ENCODE measurements at regions not wholly inside any gene's neighbourhood (a gene's known extent, or its start where the extent isn't known, plus 50 kb on each side); places are given as distances from the start of the nearest gene placed in this dataset.

DNA sequence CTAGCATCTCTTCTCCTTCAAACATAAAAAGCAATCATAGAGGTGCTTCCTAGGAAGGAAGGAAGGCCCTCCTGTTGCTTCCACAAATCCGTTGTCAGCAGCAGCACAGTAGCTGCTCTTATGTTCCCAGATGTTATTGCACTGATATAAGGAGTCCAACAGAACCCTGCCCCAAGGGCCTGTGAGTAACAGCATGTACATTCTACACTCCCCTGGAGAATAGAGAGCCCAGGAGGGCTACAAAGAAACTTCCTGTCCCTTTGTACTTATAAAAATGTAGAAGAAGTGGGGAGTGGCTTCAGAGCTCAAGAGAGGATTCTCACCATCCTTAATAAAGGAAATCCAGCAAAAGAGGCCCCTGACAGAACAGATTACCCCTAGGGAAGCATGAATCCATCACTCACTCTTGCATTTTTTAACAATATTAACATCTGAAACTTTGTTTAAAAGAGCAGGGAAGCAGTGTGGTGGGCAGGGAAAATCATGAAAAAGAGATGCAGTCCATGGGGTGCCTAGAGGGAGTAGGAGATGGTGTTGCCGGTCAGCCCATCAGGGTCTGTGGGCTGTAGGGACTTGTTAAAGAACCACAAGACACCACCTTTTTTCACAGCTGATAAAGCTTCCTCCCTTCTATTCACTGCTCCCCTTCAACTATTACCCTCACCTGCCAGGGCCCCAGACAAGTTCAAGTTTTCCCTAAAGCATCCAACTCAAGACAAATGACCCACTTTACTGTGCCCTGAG, 104.5 kb upstream of the ADGRF1 start:
- no peak overlapping the region for H3K27ac Mint-ChIP-seq
- DNase-seq (ENCODE audit: low spot score) = no peak
- H3K4me1 Mint-ChIP-seq (ENCODE audit: low read depth) = no peaks in the 10 kb centered on the region
- H3K4me3 Mint-ChIP-seq (ENCODE audit: low read depth) = no peak overlapping the region
- H3K27me3 Mint-ChIP-seq (ENCODE audit: low read depth) = peaks cover 5% of the 10 kb centered on the region
- no peaks in the 10 kb centered on the region for H3K9me3 Mint-ChIP-seq
- H3K36me3 Mint-ChIP-seq (ENCODE audit: low read depth) = no peaks in the 10 kb centered on the region
- intact Hi-C loops (cut with micrococcal nuclease) = no loop called here

DNA sequence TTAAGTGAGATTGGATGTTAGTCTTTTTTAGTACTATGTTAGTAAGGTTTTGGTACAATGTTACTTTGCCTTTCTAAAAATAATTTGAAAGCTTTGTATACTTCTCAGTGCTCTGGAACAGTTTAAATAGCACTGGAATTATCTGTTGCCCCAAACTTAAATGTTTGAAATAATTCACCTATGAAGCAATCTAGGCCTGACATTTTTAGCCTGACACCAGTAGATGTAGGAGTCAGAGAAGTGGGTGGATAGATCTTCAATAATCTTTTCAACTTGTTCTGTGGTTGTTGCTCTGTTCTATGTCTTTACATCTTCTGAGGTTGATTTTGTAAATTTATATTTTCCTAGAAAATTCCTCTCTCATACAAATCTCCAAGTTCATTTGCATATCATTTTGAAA, 103.1 kb upstream of the ADGRF1 start:
- Mint-ChIP-seq H3K4me3 (ENCODE audit: low read depth) (no peak overlapping the region), H3K36me3 (ENCODE audit: low read depth) (no peaks in the 10 kb centered on the region), H3K27ac (no peak overlapping the region), H3K4me1 (ENCODE audit: low read depth) (no peaks in the 10 kb centered on the region), H3K27me3 (ENCODE audit: low read depth) (peaks cover 5% of the 10 kb centered on the region), H3K9me3 (no peaks in the 10 kb centered on the region)
- intact Hi-C loops (cut with micrococcal nuclease) = no loop called here
- DNase-seq (ENCODE audit: low spot score) = no peak

DNA sequence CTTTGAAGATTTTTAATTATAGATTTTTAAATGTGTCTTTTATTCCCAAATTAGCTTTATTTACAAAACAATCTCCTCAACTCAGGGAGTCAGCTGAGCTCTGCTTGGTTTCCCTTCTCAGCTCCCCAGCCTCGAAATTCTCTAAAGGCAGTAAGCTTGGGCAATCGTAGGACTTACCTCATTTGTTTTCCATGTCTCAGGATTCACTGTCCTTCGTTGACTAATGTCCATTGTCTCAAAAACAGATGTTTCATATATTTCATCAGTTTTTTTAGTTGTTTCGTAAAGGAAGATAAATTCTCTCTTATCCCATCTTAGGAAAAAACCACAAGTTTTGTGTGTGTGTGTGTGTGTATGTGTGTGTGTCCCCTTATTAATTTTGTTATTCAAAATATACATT, 102.2 kb upstream of the ADGRF1 start:
- peaks cover 3% of the 10 kb centered on the region for H3K27me3 Mint-ChIP-seq (ENCODE audit: low read depth)
- no peaks in the 10 kb centered on the region for H3K9me3 Mint-ChIP-seq

DNA sequence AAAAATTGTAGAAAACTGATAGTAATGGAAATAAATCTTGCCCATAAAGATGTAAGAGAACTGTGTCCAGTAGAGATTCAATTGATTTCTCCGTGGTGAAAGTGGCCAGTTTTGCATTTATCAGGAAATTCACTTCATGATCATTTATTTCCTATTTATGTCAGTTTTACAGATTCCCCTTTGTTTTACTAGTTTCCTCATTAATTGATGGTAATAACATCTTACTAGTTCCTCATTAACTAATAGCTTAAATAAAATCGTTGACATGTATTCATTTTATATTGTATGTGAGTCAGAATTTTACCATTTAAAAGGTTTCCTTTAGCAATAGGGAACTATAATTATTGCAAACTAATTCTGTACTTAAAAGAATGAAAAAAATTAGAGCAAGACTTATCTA, 99.8 kb upstream of the ADGRF1 start:
- H3K9me3 Mint-ChIP-seq = peaks cover 3% of the 10 kb centered on the region
- peaks cover 2% of the 10 kb centered on the region for H3K27me3 Mint-ChIP-seq (ENCODE audit: low read depth)
- H3K4me3 Mint-ChIP-seq (ENCODE audit: low read depth) = no peak overlapping the region
- H3K4me1 Mint-ChIP-seq (ENCODE audit: low read depth) = peaks cover 4% of the 10 kb centered on the region
- intact Hi-C loops (cut with micrococcal nuclease) = no loop called here
- no peak for DNase-seq (ENCODE audit: low spot score)
- H3K36me3 Mint-ChIP-seq (ENCODE audit: low read depth) = no peaks in the 10 kb centered on the region
- no peak overlapping the region for H3K27ac Mint-ChIP-seq

More for the DNA sequence above, 102.2 kb upstream of the ADGRF1 start:
- intact Hi-C loops (cut with micrococcal nuclease) = no loop called here
- Mint-ChIP-seq H3K4me3 (ENCODE audit: low read depth) (no peak overlapping the region), H3K4me1 (ENCODE audit: low read depth) (no peaks in the 10 kb centered on the region), H3K36me3 (ENCODE audit: low read depth) (no peaks in the 10 kb centered on the region), H3K27ac (no peak overlapping the region)
- DNase-seq (ENCODE audit: low spot score) = no peak

DNA sequence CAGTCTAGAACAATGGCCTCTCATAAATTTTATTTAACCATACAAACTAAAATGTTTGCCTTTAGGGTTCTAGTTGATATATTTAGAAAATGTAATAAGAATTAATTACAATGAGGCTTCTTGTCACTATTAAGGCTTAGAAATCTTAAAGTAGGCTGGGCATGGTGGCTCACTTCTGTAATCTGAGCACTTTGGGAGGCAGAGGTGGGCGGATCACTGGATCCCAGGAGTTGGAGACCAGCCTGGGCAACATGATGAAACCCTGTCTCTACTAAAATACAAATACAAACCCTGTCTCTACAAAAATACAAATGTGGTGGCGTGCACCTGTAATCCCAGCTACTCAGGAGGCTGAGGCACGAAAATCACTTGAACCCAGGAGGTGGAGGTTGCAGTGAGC, 99.0 kb upstream of the ADGRF1 start:
- no peaks in the 10 kb centered on the region for H3K36me3 Mint-ChIP-seq (ENCODE audit: low read depth)
- H3K4me3 Mint-ChIP-seq (ENCODE audit: low read depth) = no peak overlapping the region
- DNase-seq (ENCODE audit: low spot score) = no peak
- H3K27me3 Mint-ChIP-seq (ENCODE audit: low read depth) = peaks cover 5% of the 10 kb centered on the region
- H3K27ac Mint-ChIP-seq = no peak overlapping the region
- intact Hi-C loops (cut with micrococcal nuclease) = no loop called here
- peaks cover 4% of the 10 kb centered on the region for H3K4me1 Mint-ChIP-seq (ENCODE audit: low read depth)
- H3K9me3 Mint-ChIP-seq = peaks cover 3% of the 10 kb centered on the region

DNA sequence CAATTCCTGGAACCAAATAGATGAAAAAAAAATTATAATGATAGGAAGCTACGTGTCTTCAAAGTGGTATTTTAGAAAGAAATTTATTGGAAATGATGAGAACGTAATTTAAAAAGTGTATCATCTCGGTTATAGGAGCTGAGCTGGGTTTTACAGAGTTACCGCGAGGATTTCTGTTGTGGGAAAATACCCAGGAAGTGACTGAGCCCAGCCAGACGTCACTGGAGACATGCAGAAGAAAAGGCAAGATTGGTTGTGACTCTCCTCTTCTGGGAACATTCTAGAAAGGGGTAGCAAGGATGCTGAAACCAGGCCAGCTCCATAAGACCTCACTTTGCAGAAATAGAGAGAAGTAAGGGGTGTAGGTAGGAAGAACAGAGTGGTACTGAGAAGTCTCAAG, 95.9 kb upstream of the ADGRF1 start:
- H3K4me3 Mint-ChIP-seq (ENCODE audit: low read depth) = no peak overlapping the region
- intact Hi-C loops (cut with micrococcal nuclease) = no loop called here
- peaks cover 9% of the 10 kb centered on the region for H3K4me1 Mint-ChIP-seq (ENCODE audit: low read depth)
- no peak for DNase-seq (ENCODE audit: low spot score)
- H3K36me3 Mint-ChIP-seq (ENCODE audit: low read depth) = no peaks in the 10 kb centered on the region
- H3K27ac Mint-ChIP-seq = no peak overlapping the region
- peaks cover 5% of the 10 kb centered on the region for H3K27me3 Mint-ChIP-seq (ENCODE audit: low read depth)
- peaks cover 3% of the 10 kb centered on the region for H3K9me3 Mint-ChIP-seq

DNA sequence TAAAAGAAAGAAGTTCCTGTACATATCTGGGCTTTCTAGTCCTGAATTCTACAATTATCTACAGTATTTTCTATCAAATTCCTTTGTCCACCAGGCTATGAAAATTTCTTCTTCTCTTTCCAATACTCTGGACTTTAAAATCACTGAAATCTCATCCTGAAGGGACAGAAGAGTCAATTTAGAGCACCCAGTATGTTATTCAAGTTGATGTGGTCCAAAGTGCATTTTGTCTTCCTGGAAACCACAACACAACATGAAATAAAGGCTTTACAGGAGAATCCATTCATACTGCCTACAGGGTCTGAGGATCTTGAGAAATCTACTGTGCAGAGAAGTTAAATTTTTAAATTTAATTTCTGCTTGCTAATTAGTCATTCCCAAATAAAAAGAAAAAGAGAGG, 94.9 kb upstream of the ADGRF1 start:
- Mint-ChIP-seq H3K27ac (no peak overlapping the region), H3K36me3 (ENCODE audit: low read depth) (no peaks in the 10 kb centered on the region), H3K27me3 (ENCODE audit: low read depth) (peaks cover 5% of the 10 kb centered on the region), H3K9me3 (peaks cover 3% of the 10 kb centered on the region), H3K4me3 (ENCODE audit: low read depth) (no peak overlapping the region), H3K4me1 (ENCODE audit: low read depth) (peaks cover 9% of the 10 kb centered on the region)
- DNase-seq (ENCODE audit: low spot score) = no peak
- intact Hi-C loops (cut with micrococcal nuclease) = no loop called here

DNA sequence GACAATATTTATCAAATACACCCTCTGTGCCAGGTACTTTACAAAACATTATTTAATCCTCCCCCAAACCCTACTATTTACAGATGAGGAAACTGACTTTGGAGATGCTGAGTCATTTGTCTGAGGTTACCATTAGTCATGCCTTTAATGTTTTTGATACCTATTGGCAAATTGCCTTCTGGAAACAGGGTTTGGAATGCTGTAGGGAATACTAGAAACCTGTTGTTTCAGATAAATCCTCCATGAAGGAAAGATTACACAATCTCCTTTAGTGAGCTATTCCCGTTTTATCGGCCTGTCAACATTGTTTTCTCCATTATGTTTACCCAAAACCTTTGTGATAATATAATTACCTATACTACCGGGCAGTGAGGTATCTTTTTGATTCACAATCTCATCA, 93.6 kb upstream of the ADGRF1 start:
- Mint-ChIP-seq H3K9me3 (peaks cover 3% of the 10 kb centered on the region), H3K36me3 (ENCODE audit: low read depth) (no peaks in the 10 kb centered on the region), H3K4me3 (ENCODE audit: low read depth) (no peak overlapping the region), H3K27ac (no peak overlapping the region), H3K27me3 (ENCODE audit: low read depth) (peaks cover 5% of the 10 kb centered on the region), H3K4me1 (ENCODE audit: low read depth) (peaks cover 9% of the 10 kb centered on the region)
- DNase-seq (ENCODE audit: low spot score) = no peak
- intact Hi-C loops (cut with micrococcal nuclease) = no loop called here

DNA sequence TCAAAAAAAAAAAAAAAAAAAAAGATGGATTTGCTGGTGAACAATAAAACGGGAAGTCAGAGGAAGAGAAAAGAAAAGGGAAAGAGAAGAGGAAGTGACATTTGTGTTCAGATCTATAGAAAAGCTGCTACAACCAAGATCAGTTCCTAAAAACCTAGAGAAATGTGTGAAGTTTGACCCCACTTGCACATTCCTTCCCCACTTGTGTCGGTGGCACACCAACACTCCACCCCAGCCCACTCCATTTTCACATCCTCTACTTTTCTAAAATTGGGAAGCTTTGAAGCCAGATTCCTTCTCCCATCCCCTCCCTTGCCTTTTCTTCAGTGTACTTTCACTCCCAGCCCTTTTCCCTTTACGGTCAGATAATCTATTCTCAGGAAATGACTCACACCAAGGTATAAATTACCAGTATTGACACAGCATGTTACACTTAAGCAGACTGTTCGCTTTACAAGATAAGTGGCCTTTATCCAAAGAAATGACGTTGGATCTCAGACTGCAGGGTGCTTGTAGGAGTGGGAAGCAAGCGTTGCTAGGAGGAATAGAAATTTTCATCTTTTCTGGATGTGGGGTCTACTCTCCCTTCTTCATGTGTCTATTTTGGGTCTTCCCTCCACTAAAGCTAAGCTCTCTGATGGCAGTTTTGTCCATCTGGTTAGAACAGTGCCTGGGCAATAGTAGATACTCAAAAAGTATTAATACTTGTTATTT, 92.5 kb upstream of the ADGRF1 start:
- no peak for DNase-seq (ENCODE audit: low spot score)
- no peaks in the 10 kb centered on the region for H3K36me3 Mint-ChIP-seq (ENCODE audit: low read depth)
- peaks cover 3% of the 10 kb centered on the region for H3K9me3 Mint-ChIP-seq
- H3K27ac Mint-ChIP-seq = no peak overlapping the region
- H3K4me3 Mint-ChIP-seq (ENCODE audit: low read depth) = no peak overlapping the region
- H3K27me3 Mint-ChIP-seq (ENCODE audit: low read depth) = peaks cover 5% of the 10 kb centered on the region
- intact Hi-C loops (cut with micrococcal nuclease) = no loop called here
- H3K4me1 Mint-ChIP-seq (ENCODE audit: low read depth) = peaks cover 9% of the 10 kb centered on the region

DNA sequence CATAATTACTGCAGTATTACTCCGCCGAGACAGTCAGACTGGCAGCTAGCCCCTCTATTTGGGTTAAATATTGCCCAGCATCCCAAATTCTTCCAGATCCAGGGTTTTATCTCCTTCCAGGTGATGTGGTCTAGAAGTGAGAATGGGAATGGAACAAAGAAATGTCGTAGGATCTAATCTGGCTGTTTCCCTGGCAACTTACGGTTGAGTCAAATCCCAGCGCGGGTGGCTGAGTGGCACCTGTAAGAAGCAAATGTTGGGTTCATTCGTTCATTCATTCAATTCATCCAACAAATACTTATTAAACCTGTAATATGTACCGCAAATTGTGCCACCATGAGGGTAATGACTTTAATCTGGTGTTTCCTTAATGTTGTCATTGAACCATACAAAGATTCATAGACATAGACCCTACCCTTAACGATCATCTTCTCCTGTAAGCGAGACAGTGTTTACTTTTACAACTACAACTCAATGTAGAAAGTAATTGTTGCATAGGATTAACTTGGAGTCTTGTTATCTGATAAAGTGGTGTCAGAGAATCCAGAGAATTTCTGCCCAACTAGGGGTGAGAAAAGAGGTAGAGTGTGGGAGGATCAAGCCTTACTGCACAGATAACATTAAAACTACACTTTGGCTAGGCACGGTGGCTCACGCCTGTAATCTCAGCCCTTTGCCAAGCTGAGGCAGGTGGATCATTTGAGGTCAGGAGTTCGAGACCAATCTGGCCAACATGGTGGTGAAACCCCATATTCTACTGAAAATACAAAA, 91.3 kb upstream of the ADGRF1 start:
- Mint-ChIP-seq H3K4me3 (ENCODE audit: low read depth) (no peak overlapping the region), H3K27me3 (ENCODE audit: low read depth) (peaks cover 5% of the 10 kb centered on the region), H3K9me3 (peaks cover 3% of the 10 kb centered on the region), H3K4me1 (ENCODE audit: low read depth) (peaks cover 9% of the 10 kb centered on the region), H3K36me3 (ENCODE audit: low read depth) (no peaks in the 10 kb centered on the region), H3K27ac (no peak overlapping the region)
- DNase-seq (ENCODE audit: low spot score) = no peak
- intact Hi-C loops (cut with micrococcal nuclease) = no loop called here

DNA sequence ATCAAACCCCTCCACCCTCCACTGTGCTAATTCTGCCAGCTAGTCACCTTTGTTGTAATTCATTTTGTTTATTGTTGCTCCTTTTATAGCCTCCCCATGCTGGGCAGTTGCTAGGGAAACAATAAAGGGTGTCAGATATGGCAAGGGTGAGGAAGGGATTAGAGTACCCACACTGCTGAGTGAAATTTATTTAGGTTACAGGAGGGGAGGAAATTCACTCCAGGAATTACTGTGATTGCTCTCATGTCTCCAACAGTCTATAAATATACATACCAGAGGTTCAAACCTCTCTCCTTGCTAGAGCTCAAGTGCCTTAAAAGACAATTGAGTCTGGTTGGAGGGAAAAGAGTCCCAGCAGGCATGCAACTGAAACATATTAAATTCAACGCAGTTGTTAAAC, 90.6 kb upstream of the ADGRF1 start:
- DNase-seq (ENCODE audit: low spot score) = no peak
- Mint-ChIP-seq H3K27me3 (ENCODE audit: low read depth) (peaks cover 2% of the 10 kb centered on the region), H3K4me3 (ENCODE audit: low read depth) (no peak overlapping the region), H3K27ac (no peak overlapping the region), H3K9me3 (no peaks in the 10 kb centered on the region), H3K4me1 (ENCODE audit: low read depth) (peaks cover 5% of the 10 kb centered on the region), H3K36me3 (ENCODE audit: low read depth) (no peaks in the 10 kb centered on the region)
- intact Hi-C loops (cut with micrococcal nuclease) = no loop called here

DNA sequence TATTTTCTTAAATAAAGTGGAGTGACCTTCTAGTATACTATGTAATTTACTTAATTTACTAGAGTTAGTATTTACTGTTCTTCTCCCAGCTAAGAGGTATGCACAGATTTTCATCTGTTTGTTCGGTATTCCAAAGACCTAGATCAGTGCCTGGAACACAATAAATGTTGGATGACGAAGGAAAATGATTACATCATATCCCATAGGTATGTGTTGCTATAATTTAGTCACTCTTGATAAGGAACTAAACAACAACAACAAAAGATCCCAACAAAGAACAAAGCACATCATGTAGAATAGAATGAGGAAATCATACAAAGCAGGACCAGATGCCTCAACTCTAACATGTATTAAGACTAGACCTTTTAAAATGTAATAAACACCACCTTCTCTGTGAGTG, 89.6 kb upstream of the ADGRF1 start:
- Mint-ChIP-seq H3K27ac (no peak overlapping the region), H3K4me1 (ENCODE audit: low read depth) (peaks cover 5% of the 10 kb centered on the region), H3K4me3 (ENCODE audit: low read depth) (no peak overlapping the region), H3K27me3 (ENCODE audit: low read depth) (peaks cover 2% of the 10 kb centered on the region), H3K36me3 (ENCODE audit: low read depth) (no peaks in the 10 kb centered on the region), H3K9me3 (no peaks in the 10 kb centered on the region)
- intact Hi-C loops (cut with micrococcal nuclease) = no loop called here
- no peak for DNase-seq (ENCODE audit: low spot score)

DNA sequence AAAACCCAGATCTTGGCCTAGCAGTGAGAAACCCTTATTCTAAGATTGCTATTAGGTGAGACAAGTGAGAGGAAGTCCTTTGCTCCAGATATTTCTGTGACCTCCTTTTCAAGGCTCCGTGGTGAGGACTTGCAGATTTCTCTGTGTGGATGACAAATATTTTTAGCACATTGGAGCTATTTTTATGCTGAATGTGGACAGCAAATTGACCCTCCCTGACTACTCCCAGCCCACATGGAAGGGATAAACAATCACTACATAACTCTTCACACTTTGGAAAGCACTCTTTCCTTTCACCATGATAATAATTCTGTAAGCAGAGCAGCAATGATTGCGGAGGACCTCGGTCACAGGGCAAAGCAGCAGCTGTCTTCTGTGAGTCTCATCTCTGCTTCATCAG, 88.0 kb upstream of the ADGRF1 start:
- no peaks in the 10 kb centered on the region for H3K36me3 Mint-ChIP-seq (ENCODE audit: low read depth)
- intact Hi-C loops (cut with micrococcal nuclease) = no loop called here
- no peaks in the 10 kb centered on the region for H3K27me3 Mint-ChIP-seq (ENCODE audit: low read depth)
- no peak overlapping the region for H3K27ac Mint-ChIP-seq
- peaks cover 5% of the 10 kb centered on the region for H3K4me1 Mint-ChIP-seq (ENCODE audit: low read depth)
- DNase-seq (ENCODE audit: low spot score) = no peak
- H3K9me3 Mint-ChIP-seq = no peaks in the 10 kb centered on the region
- H3K4me3 Mint-ChIP-seq (ENCODE audit: low read depth) = no peak overlapping the region

All from activated T-helper 2 cell treated with anti-CD3 and anti-CD28 coated beads, Interferon-gamma antibody, Interleukin-2, Interleukin-4, amounts not matched to agents 10 μg/mL and 5 μg/mL and 100 μg/mL, durations not matched to agents 14 hours and 24 hours and 36 hours (primary cell).